K562 (cell line): ENCODE measurements at regions not wholly inside any gene's neighbourhood (a gene's known extent, or its start where the extent isn't known, plus 50 kb on each side); places are given as distances from the start of the nearest gene placed in this dataset.

Experiments
- MGA ChIP-seq: fragments of 450-650 bp; IDR thresholded peaks from 2 replicates; pipeline ENCODE4 v1.6.1; 2016; ENCODE audit warnings: mild to moderate bottlenecking, moderate library complexity
- PHF20 ChIP-seq: fragments of 450-650 bp; IDR thresholded peaks from 2 replicates; pipeline ENCODE4 v1.6.1; 2018; ENCODE audit not compliant: partially characterized antibody

- TF ChIP-seq PHF20 (no peak), MGA (no peak)
Observed at GRCh38 chr2:114046373-114046772, 156.5 kb downstream of the ACTR3 start (continued).
